ENCODE measurements at regions not wholly inside any gene's neighbourhood (a gene's known extent, or its start where the extent isn't known, plus 50 kb on each side); places are given as distances from the start of the nearest gene placed in this dataset.

DNA sequence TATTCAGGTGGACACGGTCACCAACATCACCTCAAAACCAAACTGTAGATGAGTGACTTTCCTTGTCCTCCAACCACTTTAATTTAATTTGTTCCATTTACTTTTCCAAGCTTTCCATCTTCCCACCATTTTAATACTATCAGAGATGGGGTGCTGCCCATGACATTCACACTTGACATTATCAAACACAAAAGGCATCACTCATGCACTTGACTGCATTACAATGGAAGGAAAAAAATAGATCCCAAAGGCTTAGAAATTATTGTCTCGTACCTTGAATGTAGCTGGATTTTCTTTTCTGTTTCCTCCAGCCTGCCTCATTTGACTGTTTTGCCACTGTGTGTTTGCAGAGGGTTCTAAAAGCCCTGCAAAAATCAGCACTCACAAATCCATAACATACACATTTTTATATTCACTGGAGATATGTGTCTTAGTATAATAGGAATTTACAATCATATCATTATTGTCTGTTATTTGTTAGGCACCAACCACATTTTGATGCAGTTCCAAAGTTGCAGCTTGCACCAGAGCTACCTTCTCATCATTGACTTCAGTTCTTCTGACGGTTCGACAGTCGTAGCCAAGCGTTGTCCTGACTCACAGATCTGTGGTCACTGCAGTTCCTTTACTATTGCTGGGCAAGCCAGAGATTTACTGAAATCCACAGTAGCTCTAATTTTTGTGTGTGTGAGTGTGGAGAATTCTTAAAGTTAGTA, 712.3 kb upstream of the WWC1 start:
- H3K4me3 ChIP-seq (ENCODE audit: low read depth in 1 of 2, low read length in 2 of 2), result no peak overlapping the region
- no peak overlapping the region for H3K27ac ChIP-seq (ENCODE audit: low read depth in 2 of 2, low read length in 1 of 2)
- no peaks in the 10 kb centered on the region for H3K36me3 ChIP-seq (ENCODE audit: control insufficient read depth in 2 of 2, insufficient read depth in 2 of 2, low read length in 1 of 2)
- no peaks in the 10 kb centered on the region for H3K27me3 ChIP-seq (ENCODE audit: control insufficient read depth in 1 of 2, insufficient read depth in 2 of 2, low read length in 2 of 2)
- no peaks in the 10 kb centered on the region for H3K9me3 ChIP-seq (ENCODE audit: control insufficient read depth in 2 of 2, insufficient read depth in 1 of 2, low read depth in 1 of 2, low read length in 1 of 2)
- H3K4me1 ChIP-seq (ENCODE audit: control insufficient read depth in 2 of 2, insufficient read depth in 2 of 2, low read length in 1 of 2), result no peaks in the 10 kb centered on the region
- WGBS, 2 donors, result 90 to 93% methylated on average over 6 of the region's 6 CpGs

DNA sequence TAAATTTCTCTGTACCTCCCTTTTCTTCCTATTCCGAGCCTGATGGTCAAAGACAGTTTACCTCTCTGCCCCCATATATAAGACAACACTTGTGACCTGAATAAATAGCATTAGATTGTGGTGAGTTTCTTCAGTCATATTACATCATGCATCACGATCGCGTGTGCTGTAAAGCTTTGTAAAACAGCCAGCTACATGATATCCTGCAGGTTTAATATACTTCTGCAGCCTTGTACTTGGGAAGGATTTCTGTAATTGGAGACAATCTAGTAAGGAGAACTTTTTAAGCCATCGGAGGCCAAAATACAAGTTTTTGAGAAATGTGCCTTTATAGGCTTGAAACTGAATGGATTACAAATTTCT, 711.8 kb upstream of the WWC1 start:
- Histone ChIP-seq H3K9me3 (ENCODE audit: control insufficient read depth in 2 of 2, insufficient read depth in 1 of 2, low read depth in 1 of 2, low read length in 1 of 2) (no peaks in the 10 kb centered on the region), H3K27ac (ENCODE audit: low read depth in 2 of 2, low read length in 1 of 2) (no peak overlapping the region), H3K27me3 (ENCODE audit: control insufficient read depth in 1 of 2, insufficient read depth in 2 of 2, low read length in 2 of 2) (no peaks in the 10 kb centered on the region), H3K4me1 (ENCODE audit: control insufficient read depth in 2 of 2, insufficient read depth in 2 of 2, low read length in 1 of 2) (no peaks in the 10 kb centered on the region), H3K36me3 (ENCODE audit: control insufficient read depth in 2 of 2, insufficient read depth in 2 of 2, low read length in 1 of 2) (no peaks in the 10 kb centered on the region), H3K4me3 (ENCODE audit: low read depth in 1 of 2, low read length in 2 of 2) (no peak overlapping the region)
- 81 to 89% methylated on average over 5 of the region's 5 CpGs for WGBS, 2 donors

DNA sequence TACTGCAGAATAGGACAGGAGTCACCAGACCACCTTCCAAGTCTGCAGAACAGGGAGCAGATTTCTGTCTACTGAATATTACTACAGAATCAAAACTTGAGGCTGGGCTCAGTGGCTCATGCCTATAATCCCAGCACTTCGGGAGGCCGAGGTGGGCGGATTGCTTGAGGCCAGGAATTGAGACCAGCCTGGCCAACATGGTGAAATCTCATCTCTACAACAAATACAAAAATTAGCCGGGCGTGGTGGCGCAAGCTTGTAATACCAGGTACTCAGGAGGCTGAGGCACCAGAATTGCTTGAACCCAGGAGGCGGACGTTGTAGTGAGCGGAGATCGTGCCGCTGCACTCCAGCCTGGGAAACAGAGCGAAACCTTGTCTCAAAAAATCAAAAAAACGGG, 710.8 kb upstream of the WWC1 start:
- H3K4me3 ChIP-seq (ENCODE audit: low read depth in 1 of 2, low read length in 2 of 2), result no peak overlapping the region
- H3K27ac ChIP-seq (ENCODE audit: low read depth in 2 of 2, low read length in 1 of 2), result no peak overlapping the region
- H3K36me3 ChIP-seq (ENCODE audit: control insufficient read depth in 2 of 2, insufficient read depth in 2 of 2, low read length in 1 of 2), result no peaks in the 10 kb centered on the region
- no peaks in the 10 kb centered on the region for H3K9me3 ChIP-seq (ENCODE audit: control insufficient read depth in 2 of 2, insufficient read depth in 1 of 2, low read depth in 1 of 2, low read length in 1 of 2)
- WGBS, 2 donors, result 90 to 92% methylated on average over 13 of the region's 13 CpGs
- no peaks in the 10 kb centered on the region for H3K27me3 ChIP-seq (ENCODE audit: control insufficient read depth in 1 of 2, insufficient read depth in 2 of 2, low read length in 2 of 2)
- no peaks in the 10 kb centered on the region for H3K4me1 ChIP-seq (ENCODE audit: control insufficient read depth in 2 of 2, insufficient read depth in 2 of 2, low read length in 1 of 2)

DNA sequence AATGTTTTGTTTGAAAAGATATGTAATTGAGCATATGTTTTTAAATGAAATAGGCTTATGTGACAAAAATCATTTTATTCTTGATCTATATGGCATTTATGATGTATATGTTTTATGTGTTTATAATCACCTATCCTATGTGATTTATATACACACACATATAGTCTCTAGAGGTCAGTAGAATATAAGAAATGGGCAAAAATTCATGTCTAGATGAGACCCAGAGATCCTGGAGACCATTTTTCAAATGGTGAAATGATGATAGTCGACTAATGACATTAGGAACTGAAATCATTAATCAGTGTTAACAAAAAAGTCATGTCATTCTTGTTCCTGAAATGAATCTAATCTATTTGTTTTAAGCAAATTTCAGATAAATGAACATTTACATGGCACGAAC, 709.2 kb upstream of the WWC1 start:
- Histone ChIP-seq H3K4me3 (ENCODE audit: low read depth in 1 of 2, low read length in 2 of 2) (no peak overlapping the region), H3K27ac (ENCODE audit: low read depth in 2 of 2, low read length in 1 of 2) (no peak overlapping the region), H3K27me3 (ENCODE audit: control insufficient read depth in 1 of 2, insufficient read depth in 2 of 2, low read length in 2 of 2) (no peaks in the 10 kb centered on the region), H3K4me1 (ENCODE audit: control insufficient read depth in 2 of 2, insufficient read depth in 2 of 2, low read length in 1 of 2) (no peaks in the 10 kb centered on the region), H3K9me3 (ENCODE audit: control insufficient read depth in 2 of 2, insufficient read depth in 1 of 2, low read depth in 1 of 2, low read length in 1 of 2) (no peaks in the 10 kb centered on the region), H3K36me3 (ENCODE audit: control insufficient read depth in 2 of 2, insufficient read depth in 2 of 2, low read length in 1 of 2) (no peaks in the 10 kb centered on the region)
- 59 to 62% methylated on average over 2 of the region's 2 CpGs for WGBS, 2 donors

DNA sequence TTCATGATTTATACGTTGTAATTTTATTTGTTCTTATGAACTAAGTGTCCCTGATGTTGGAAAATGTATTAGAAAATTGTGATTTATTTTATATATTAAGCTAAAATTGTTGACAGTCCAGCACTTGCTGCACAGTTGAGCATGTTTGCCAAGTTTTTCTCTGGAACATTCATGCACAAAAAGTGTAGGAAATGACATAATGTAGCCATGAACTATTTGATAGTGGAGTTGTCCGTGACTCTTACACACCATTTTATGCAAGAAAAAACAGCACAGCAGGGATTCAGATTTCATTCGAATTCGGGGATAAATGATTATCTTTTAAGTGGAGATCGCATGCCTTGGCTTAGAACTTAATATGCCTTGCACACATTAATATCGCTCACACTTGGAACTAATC, 708.6 kb upstream of the WWC1 start:
- Histone ChIP-seq H3K4me3 (ENCODE audit: low read depth in 1 of 2, low read length in 2 of 2) (no peak overlapping the region), H3K4me1 (ENCODE audit: control insufficient read depth in 2 of 2, insufficient read depth in 2 of 2, low read length in 1 of 2) (no peaks in the 10 kb centered on the region), H3K9me3 (ENCODE audit: control insufficient read depth in 2 of 2, insufficient read depth in 1 of 2, low read depth in 1 of 2, low read length in 1 of 2) (no peaks in the 10 kb centered on the region), H3K27me3 (ENCODE audit: control insufficient read depth in 1 of 2, insufficient read depth in 2 of 2, low read length in 2 of 2) (no peaks in the 10 kb centered on the region), H3K27ac (ENCODE audit: low read depth in 2 of 2, low read length in 1 of 2) (no peak overlapping the region), H3K36me3 (ENCODE audit: control insufficient read depth in 2 of 2, insufficient read depth in 2 of 2, low read length in 1 of 2) (no peaks in the 10 kb centered on the region)
- WGBS, 2 donors, result 58 to 62% methylated on average over 6 of the region's 6 CpGs

DNA sequence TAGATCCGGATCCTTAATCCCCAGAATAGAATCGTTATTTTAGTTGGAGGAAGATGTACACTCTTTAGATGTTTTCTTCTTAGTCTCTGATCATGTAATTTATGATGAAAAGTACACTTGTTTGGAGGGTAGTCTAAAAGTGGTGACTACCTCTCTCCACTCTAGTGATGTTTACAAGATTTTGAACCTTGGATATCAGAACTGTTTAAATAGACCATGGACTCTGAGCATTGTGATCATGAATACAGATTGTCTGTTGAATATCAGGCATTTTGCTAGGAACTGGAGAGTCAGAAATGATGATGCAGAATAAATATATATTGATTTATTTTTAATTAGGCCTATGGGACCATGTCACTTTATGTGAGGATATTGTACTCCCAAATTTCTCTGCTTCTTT, 706.3 kb upstream of the WWC1 start:
- H3K36me3 ChIP-seq (ENCODE audit: control insufficient read depth in 2 of 2, insufficient read depth in 2 of 2, low read length in 1 of 2), result no peaks in the 10 kb centered on the region
- no peaks in the 10 kb centered on the region for H3K9me3 ChIP-seq (ENCODE audit: control insufficient read depth in 2 of 2, insufficient read depth in 1 of 2, low read depth in 1 of 2, low read length in 1 of 2)
- 87 to 91% methylated on average over 2 of the region's 2 CpGs for WGBS, 2 donors
- H3K27me3 ChIP-seq (ENCODE audit: control insufficient read depth in 1 of 2, insufficient read depth in 2 of 2, low read length in 2 of 2), result no peaks in the 10 kb centered on the region
- no peak overlapping the region for H3K27ac ChIP-seq (ENCODE audit: low read depth in 2 of 2, low read length in 1 of 2)
- H3K4me3 ChIP-seq (ENCODE audit: low read depth in 1 of 2, low read length in 2 of 2), result no peak overlapping the region
- H3K4me1 ChIP-seq (ENCODE audit: control insufficient read depth in 2 of 2, insufficient read depth in 2 of 2, low read length in 1 of 2), result no peaks in the 10 kb centered on the region

DNA sequence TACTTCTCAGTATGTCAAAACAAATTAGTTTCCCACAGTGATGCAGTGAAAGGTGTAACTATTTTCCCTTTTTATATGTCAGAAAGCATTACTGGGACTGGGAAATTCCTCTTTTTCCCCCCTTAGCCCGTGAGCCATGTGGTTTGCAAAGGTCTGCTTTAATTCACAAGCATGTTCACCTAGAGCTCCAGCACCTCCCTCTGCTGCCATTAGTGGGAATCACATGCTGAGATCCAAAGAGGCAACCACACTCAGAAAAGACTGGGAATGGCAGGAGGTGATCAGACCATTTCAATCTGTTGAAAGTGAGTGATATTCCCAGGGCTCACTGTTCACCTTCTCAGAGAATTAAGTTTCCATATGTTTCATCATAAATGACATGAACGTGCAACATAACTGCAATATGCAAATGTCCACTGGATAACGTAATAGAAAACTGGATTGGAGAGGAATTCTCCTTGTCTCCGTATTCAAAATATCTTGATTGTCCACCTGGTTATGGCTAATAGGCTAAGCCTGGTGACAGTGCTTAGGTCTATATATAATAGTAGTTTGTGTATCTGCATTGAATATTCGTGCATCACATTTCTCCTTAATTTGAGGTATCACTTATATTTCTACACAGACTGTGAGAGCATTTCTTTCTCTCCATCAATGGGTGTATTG, 703.5 kb upstream of the WWC1 start:
- no peaks in the 10 kb centered on the region for H3K9me3 ChIP-seq (ENCODE audit: control insufficient read depth in 2 of 2, insufficient read depth in 1 of 2, low read depth in 1 of 2, low read length in 1 of 2)
- H3K27ac ChIP-seq (ENCODE audit: low read depth in 2 of 2, low read length in 1 of 2), result no peak overlapping the region
- no peaks in the 10 kb centered on the region for H3K4me1 ChIP-seq (ENCODE audit: control insufficient read depth in 2 of 2, insufficient read depth in 2 of 2, low read length in 1 of 2)
- no peaks in the 10 kb centered on the region for H3K27me3 ChIP-seq (ENCODE audit: control insufficient read depth in 1 of 2, insufficient read depth in 2 of 2, low read length in 2 of 2)
- WGBS, 2 donors, result 60 to 69% methylated on average over 5 of the region's 5 CpGs
- no peak overlapping the region for H3K4me3 ChIP-seq (ENCODE audit: low read depth in 1 of 2, low read length in 2 of 2)
- H3K36me3 ChIP-seq (ENCODE audit: control insufficient read depth in 2 of 2, insufficient read depth in 2 of 2, low read length in 1 of 2), result no peaks in the 10 kb centered on the region

DNA sequence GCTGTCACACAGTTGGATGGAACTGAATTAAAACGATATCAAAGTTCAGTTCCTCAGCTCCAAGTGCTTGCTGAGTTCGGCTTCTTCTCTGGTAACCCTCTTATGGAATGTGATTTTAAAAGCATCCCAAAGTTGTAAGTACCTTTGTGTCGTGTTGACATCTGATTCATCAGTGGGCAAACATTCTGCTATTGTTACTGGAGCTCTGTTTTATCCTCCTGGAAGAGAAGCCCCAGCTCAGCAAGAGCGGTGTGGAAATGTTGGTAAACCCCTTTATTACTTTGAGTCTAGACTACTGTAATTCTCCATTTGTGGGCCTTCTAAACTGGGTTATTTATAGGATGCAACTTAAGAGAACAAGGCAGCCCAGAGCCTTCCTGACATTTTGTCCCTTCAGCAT, 699.3 kb upstream of the WWC1 start:
- Histone ChIP-seq H3K36me3 (ENCODE audit: control insufficient read depth in 2 of 2, insufficient read depth in 2 of 2, low read length in 1 of 2) (no peaks in the 10 kb centered on the region), H3K9me3 (ENCODE audit: control insufficient read depth in 2 of 2, insufficient read depth in 1 of 2, low read depth in 1 of 2, low read length in 1 of 2) (no peaks in the 10 kb centered on the region), H3K27ac (ENCODE audit: low read depth in 2 of 2, low read length in 1 of 2) (no peak overlapping the region), H3K27me3 (ENCODE audit: control insufficient read depth in 1 of 2, insufficient read depth in 2 of 2, low read length in 2 of 2) (no peaks in the 10 kb centered on the region), H3K4me3 (ENCODE audit: low read depth in 1 of 2, low read length in 2 of 2) (no peak overlapping the region), H3K4me1 (ENCODE audit: control insufficient read depth in 2 of 2, insufficient read depth in 2 of 2, low read length in 1 of 2) (no peaks in the 10 kb centered on the region)
- 77 to 78% methylated on average over 4 of the region's 4 CpGs for WGBS, 2 donors

DNA sequence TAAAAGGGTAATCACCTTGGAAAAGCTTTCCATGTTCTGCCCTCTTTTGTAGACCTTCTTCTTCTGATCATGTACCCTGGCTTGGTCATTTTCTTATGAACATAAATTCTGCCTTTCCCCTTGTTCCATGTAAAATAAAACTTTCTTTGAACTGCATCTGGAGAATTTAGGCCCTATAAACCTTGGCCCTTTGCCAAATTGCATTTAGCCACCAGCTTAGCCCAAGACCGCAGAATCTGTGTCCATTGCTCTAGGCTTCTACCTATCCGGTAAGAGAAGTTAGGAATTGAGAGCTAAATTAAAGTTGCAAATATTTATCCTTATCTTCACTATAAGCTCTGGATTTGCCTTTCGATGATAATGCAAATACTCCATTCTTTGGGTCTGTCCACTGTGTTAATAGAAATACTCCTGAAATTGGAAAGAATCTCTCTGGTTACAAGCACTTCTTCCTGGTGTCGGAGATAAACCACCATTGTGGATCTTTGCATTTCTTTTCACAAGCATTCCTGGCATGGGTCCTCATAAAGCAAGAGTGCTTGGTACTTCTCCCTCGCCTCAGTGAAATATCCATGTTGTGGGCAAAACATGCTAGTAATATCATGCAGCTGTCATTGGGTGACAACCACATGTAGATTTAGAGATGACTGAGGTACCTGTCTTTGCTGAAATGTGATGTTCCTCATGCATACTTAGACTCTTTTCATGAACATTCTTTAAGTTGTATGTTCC, 698.0 kb upstream of the WWC1 start:
- 88 to 93% methylated on average over 5 of the region's 5 CpGs for WGBS, 2 donors
- H3K27me3 ChIP-seq (ENCODE audit: control insufficient read depth in 1 of 2, insufficient read depth in 2 of 2, low read length in 2 of 2), result no peaks in the 10 kb centered on the region
- no peak overlapping the region for H3K27ac ChIP-seq (ENCODE audit: low read depth in 2 of 2, low read length in 1 of 2)
- no peak overlapping the region for H3K4me3 ChIP-seq (ENCODE audit: low read depth in 1 of 2, low read length in 2 of 2)
- no peaks in the 10 kb centered on the region for H3K36me3 ChIP-seq (ENCODE audit: control insufficient read depth in 2 of 2, insufficient read depth in 2 of 2, low read length in 1 of 2)
- H3K9me3 ChIP-seq (ENCODE audit: control insufficient read depth in 2 of 2, insufficient read depth in 1 of 2, low read depth in 1 of 2, low read length in 1 of 2), result no peaks in the 10 kb centered on the region
- H3K4me1 ChIP-seq (ENCODE audit: control insufficient read depth in 2 of 2, insufficient read depth in 2 of 2, low read length in 1 of 2), result no peaks in the 10 kb centered on the region

DNA sequence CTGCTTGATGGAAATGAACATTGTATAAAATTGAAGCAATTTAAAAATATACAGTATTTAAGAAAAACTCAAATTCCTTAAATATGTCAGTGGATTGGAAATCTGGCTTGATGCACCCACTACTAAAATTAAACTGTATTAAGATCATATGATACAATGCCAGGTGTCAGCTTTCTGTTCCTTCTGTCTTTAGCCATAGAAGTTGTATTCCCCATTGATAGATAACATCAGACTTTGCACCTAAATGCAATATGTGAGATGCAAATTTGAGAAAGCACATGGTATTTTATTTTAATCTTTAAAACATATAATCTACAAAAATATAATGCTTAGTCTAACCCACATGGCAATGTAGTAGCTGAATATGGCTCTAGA, 697.4 kb upstream of the WWC1 start:
- Histone ChIP-seq H3K27me3 (ENCODE audit: control insufficient read depth in 1 of 2, insufficient read depth in 2 of 2, low read length in 2 of 2) (no peaks in the 10 kb centered on the region), H3K27ac (ENCODE audit: low read depth in 2 of 2, low read length in 1 of 2) (no peak overlapping the region), H3K4me1 (ENCODE audit: control insufficient read depth in 2 of 2, insufficient read depth in 2 of 2, low read length in 1 of 2) (no peaks in the 10 kb centered on the region)

More for the DNA sequence above, 697.4 kb upstream of the WWC1 start:
- Histone ChIP-seq H3K9me3 (ENCODE audit: control insufficient read depth in 2 of 2, insufficient read depth in 1 of 2, low read depth in 1 of 2, low read length in 1 of 2) (no peaks in the 10 kb centered on the region), H3K36me3 (ENCODE audit: control insufficient read depth in 2 of 2, insufficient read depth in 2 of 2, low read length in 1 of 2) (no peaks in the 10 kb centered on the region), H3K4me3 (ENCODE audit: low read depth in 1 of 2, low read length in 2 of 2) (no peak overlapping the region)
